HFFc6 (cell line): ENCODE measurements at regions not wholly inside any gene's neighbourhood (a gene's known extent, or its start where the extent isn't known, plus 50 kb on each side); places are given as distances from the start of the nearest gene placed in this dataset.
A peak's percentile ranks its signal among the peaks of the same experiment; 100 is the strongest.

ENCODE experiments used
- DNase-seq: peaks from one replicate; pipeline ENCODE4 v3.0.0-alpha.2; 2018
- H3K27ac Mint-ChIP-seq: 2 replicates; pipeline ENCODE4 v1.8.0; 2020; ENCODE audit warnings: mild to moderate bottlenecking, mixed read lengths
- H3K27me3 Mint-ChIP-seq: 2 replicates; pipeline ENCODE4 v1.8.0; 2021; ENCODE audit warnings: mild to moderate bottlenecking, moderate library complexity, mixed read lengths; ENCODE audit not compliant: insufficient read depth
- H3K36me3 Mint-ChIP-seq: 2 replicates; pipeline ENCODE4 v1.8.0; 2021; ENCODE audit warnings: low read depth, mixed read lengths
- H3K4me1 Mint-ChIP-seq: 2 replicates; pipeline ENCODE4 v1.8.0; 2020; ENCODE audit warnings: low read depth, mixed read lengths
- H3K4me3 Mint-ChIP-seq: 2 replicates; pipeline ENCODE4 v1.8.0; 2020; ENCODE audit warnings: mild to moderate bottlenecking, moderate library complexity, mixed read lengths
- H3K9me3 Mint-ChIP-seq: 2 replicates; pipeline ENCODE4 v1.8.0; 2020; ENCODE audit warnings: mild to moderate bottlenecking, mixed read lengths
- TF ChIP-seq, protein P1 (sequence below): fragments of 200-600 bp; sonication (generic); IDR thresholded peaks from 2 replicates; pipeline ENCODE4 v1.5.0; 2021; ENCODE audit warnings: antibody characterized with exemption, mild to moderate bottlenecking

DNA sequence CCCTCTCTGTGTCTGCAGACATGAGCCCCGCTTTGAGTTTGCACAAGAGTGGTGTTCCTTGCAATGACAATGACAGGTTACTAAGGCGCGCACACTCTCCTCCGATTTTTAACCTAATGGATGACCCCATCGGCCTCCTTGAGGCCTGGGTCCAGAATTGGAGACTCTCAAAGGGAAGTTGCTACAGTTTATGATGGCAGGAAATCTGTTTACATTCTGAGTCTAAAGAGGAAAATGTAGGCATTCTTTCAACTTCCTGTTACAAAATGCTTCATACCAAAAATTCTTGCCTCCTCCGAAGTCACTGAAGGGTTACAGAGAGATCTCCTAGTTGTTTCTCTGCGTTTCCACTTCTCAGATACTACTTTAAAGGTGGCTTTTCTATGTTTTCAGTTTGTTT is 225.3 kb upstream of the AGAP1 start:
- no peaks in the 10 kb centered on the region; the same call in 1 of the 2 replicates for H3K27me3 Mint-ChIP-seq
- no peak overlapping the region for H3K4me3 Mint-ChIP-seq
- H3K9me3 Mint-ChIP-seq: peaks cover 11% of the 10 kb centered on the region
- peak; percentile 12 for DNase-seq
- H3K27ac Mint-ChIP-seq: peak overlapping the region; percentile 50; the same call in 1 of the 2 replicates
- H3K36me3 Mint-ChIP-seq: no peaks in the 10 kb centered on the region
- TF ChIP-seq, protein P1, sequence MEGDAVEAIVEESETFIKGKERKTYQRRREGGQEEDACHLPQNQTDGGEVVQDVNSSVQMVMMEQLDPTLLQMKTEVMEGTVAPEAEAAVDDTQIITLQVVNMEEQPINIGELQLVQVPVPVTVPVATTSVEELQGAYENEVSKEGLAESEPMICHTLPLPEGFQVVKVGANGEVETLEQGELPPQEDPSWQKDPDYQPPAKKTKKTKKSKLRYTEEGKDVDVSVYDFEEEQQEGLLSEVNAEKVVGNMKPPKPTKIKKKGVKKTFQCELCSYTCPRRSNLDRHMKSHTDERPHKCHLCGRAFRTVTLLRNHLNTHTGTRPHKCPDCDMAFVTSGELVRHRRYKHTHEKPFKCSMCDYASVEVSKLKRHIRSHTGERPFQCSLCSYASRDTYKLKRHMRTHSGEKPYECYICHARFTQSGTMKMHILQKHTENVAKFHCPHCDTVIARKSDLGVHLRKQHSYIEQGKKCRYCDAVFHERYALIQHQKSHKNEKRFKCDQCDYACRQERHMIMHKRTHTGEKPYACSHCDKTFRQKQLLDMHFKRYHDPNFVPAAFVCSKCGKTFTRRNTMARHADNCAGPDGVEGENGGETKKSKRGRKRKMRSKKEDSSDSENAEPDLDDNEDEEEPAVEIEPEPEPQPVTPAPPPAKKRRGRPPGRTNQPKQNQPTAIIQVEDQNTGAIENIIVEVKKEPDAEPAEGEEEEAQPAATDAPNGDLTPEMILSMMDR: no peak
- H3K4me1 Mint-ChIP-seq: peaks cover 29% of the 10 kb centered on the region

DNA sequence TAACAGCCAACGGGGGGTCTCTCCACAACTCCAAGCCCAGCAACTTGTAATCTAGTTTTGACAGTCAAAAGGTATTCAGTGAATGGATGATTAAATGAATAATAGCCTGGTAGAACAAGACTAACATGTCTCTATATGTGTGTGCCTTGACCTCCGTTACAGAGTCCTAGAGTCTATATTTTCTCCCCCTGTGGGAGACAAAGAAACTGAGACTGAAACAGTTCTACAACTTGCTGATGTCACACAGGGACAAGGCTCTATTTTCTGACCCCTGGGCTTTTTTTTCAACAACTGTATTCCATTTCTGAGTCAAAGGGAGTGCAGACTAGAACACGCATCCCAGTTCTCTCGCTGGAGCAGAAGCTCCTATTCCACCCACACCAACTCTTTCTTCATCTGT is 223.6 kb upstream of the AGAP1 start:
- H3K4me1 Mint-ChIP-seq: peaks cover 24% of the 10 kb centered on the region
- no peak overlapping the region for H3K4me3 Mint-ChIP-seq
- no peak for DNase-seq

DNA sequence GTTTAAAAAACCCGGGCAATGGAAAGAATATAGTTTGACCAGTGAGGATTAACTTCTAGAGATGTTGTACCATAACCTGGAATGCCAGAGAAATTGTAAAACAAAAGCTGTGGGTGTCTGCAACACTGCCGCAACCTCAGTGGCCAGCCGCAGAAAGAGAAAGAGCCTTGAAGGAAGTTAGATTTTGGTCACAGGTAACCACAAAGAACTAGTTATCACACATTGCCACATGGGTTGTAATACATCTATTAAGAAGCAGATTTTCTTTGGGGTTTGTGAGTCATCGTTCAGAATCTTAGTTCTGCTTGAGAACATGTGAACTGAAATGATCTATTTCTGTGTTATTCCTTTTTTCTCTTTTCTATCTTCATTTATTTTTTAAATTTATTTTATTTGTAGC is 222.9 kb upstream of the AGAP1 start:
- peak; percentile 42 for DNase-seq
- TF ChIP-seq, protein P1: no peak
- Mint-ChIP-seq H3K4me1 (peaks cover 24% of the 10 kb centered on the region), H3K27ac (no peak overlapping the region), H3K4me3 (no peak overlapping the region), H3K36me3 (no peaks in the 10 kb centered on the region), H3K9me3 (peaks cover 11% of the 10 kb centered on the region), H3K27me3 (no peaks in the 10 kb centered on the region; the same call in 1 of the 2 replicates)

More for the DNA sequence above, 223.6 kb upstream of the AGAP1 start:
- H3K9me3 Mint-ChIP-seq: peaks cover 11% of the 10 kb centered on the region
- no peaks in the 10 kb centered on the region; the same call in 1 of the 2 replicates for H3K27me3 Mint-ChIP-seq
- TF ChIP-seq, protein P1: no peak
- no peak overlapping the region for H3K27ac Mint-ChIP-seq
- no peaks in the 10 kb centered on the region for H3K36me3 Mint-ChIP-seq

DNA sequence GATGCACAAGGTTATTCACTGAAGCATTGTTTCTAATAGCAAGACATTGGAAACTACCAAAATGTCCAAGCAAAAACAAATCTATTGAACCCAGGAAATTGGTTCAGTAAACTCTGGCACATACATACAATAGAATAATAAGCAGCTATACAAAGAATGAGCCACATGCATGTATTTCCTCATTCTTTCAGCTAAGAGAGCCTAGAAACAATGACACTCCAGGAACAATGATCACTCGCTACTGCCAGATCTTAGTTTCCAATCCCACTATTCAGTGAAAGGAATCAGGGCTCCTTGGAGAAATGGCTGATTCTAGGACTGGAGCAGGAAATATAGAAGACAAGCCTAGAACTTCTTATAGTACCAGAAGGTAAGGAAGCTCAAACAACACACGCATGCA is 221.9 kb upstream of the AGAP1 start:
- no peak for DNase-seq
- Mint-ChIP-seq H3K9me3 (peaks cover 7% of the 10 kb centered on the region), H3K36me3 (no peaks in the 10 kb centered on the region), H3K4me3 (no peak overlapping the region), H3K27ac (no peak overlapping the region), H3K27me3 (no peaks in the 10 kb centered on the region; the same call in 1 of the 2 replicates), H3K4me1 (peaks cover 24% of the 10 kb centered on the region)
- TF ChIP-seq, protein P1: no peak

DNA sequence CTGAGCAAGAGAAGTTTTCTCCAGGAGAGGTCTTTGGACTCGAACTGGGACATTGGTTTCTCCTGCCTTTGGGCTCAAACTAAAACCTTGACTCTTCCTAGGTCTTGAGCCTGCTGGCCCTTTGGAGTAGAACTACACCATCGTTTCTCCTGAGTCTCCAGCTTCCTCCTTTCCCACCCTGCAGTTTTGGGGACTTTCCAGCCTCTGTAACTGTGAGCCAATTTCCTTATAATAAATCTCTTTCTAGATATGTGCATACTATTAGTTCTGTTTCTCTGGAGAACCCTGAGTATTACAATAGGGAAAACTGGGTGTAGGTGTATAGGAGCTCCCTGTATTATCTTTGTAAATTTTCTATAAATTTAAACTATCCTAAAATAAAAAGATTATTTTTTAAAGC is 219.8 kb upstream of the AGAP1 start:
- Mint-ChIP-seq H3K36me3 (no peaks in the 10 kb centered on the region), H3K4me1 (peaks cover 13% of the 10 kb centered on the region), H3K27ac (no peak overlapping the region), H3K4me3 (no peak overlapping the region), H3K9me3 (no peaks in the 10 kb centered on the region; the same call in 1 of the 2 replicates), H3K27me3 (no peaks in the 10 kb centered on the region)
- TF ChIP-seq, protein P1: no peak
- DNase-seq: no peak

DNA sequence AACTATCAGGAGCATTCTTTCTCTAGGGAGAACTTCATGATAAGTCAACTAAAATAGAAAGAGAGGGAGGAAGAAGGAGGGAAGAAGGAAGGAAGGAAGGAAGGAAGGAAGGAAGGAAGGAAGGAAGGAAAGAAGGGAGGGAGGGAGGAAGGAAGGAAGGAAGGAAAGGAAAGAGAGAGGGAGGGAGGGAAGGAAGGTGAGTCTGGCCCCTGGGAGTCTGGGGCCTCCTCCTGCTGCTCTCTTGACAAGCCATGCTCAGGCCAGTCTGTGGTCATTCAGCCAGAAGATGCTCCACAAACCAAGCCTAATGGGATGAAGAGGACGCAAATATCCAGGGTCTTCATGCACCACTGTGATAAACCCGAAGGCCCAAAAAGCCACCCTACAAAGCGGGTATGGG is 216.4 kb upstream of the AGAP1 start:
- Mint-ChIP-seq H3K27ac (no peak overlapping the region), H3K9me3 (no peaks in the 10 kb centered on the region; the same call in 1 of the 2 replicates), H3K36me3 (no peaks in the 10 kb centered on the region), H3K4me3 (no peak overlapping the region), H3K4me1 (no peaks in the 10 kb centered on the region), H3K27me3 (peaks cover 12% of the 10 kb centered on the region)
- DNase-seq: no peak
- TF ChIP-seq, protein P1: no peak
